ENCODE measurements at regions not wholly inside any gene's neighbourhood (a gene's known extent, or its start where the extent isn't known, plus 50 kb on each side); places are given as distances from the start of the nearest gene placed in this dataset.

- Histone ChIP-seq H3K9me3 (ENCODE audit: low read length) (no peaks in the 10 kb centered on the region), H3K27ac (ENCODE audit: low read length) (no peak overlapping the region), H4K20me1 (ENCODE audit: low read length) (no peaks in the 10 kb centered on the region), H3K36me3 (ENCODE audit: low read depth, low read length) (no peaks in the 10 kb centered on the region), H2AFZ (ENCODE audit: low read length) (no peak overlapping the region), H3K4me1 (ENCODE audit: insufficient read depth, low read length) (no peaks in the 10 kb centered on the region), H3K4me3 (ENCODE audit: low read length) (no peak overlapping the region), H3K79me2 (ENCODE audit: low read length) (no peaks in the 10 kb centered on the region), H3K9ac (ENCODE audit: low read length) (no peak overlapping the region), H3K27me3 (ENCODE audit: low read length) (no peaks in the 10 kb centered on the region), H3K4me2 (ENCODE audit: low read length) (no peak overlapping the region), H3F3A (ENCODE audit: low read length, unreplicated experiment) (no peaks in the 10 kb centered on the region), H3K9me2 (replicated peaks; ENCODE audit: low read length) (no peaks in the 10 kb centered on the region)
- ChIA-PET POLR2A (ENCODE audit: unreplicated experiment) (no interaction called here), CTCF (no interaction called here)
- DNase-seq (no peak), ATAC-seq (no peak)
- intact Hi-C loops (cut with micrococcal nuclease), result no loop called here
- no TSS peak for BruUV-seq (replicated peaks)
- no peak for TF ChIP-seq EZH2 (IDR thresholded peaks at IDR 0.05; ENCODE audit: low read length, unreplicated experiment)
Observed at GRCh38 chr5:3220638-3221288, 374.9 kb upstream of the IRX1 start.

GRCh38 chr5:3220201-3220600 is 375.4 kb upstream of the IRX1 start:
- TF ChIP-seq EZH2 (IDR thresholded peaks at IDR 0.05; ENCODE audit: low read length, unreplicated experiment) (no peak), CTCF (conservative IDR thresholded peaks at IDR 0.05; ENCODE audit: low read depth, low read length) (no peak), EZH2phosphoT487 (IDR thresholded peaks at IDR 0.05; ENCODE audit: borderline replicate concordance, low read length) (no peak)
- BruUV-seq (replicated peaks), result no TSS peak

GRCh38 chr5:3218916-3219650 is 376.5 kb upstream of the IRX1 start:
- Histone ChIP-seq H3K9me2 (replicated peaks; ENCODE audit: low read length) (no peaks in the 10 kb centered on the region), H3K4me1 (ENCODE audit: insufficient read depth, low read length) (no peaks in the 10 kb centered on the region), H3F3A (ENCODE audit: low read length, unreplicated experiment) (no peaks in the 10 kb centered on the region), H2AFZ (ENCODE audit: low read length) (no peak overlapping the region), H3K4me2 (ENCODE audit: low read length) (no peak overlapping the region), H3K9me3 (ENCODE audit: low read length) (no peaks in the 10 kb centered on the region), H3K4me3 (ENCODE audit: low read length) (no peak overlapping the region), H3K79me2 (ENCODE audit: low read length) (no peaks in the 10 kb centered on the region), H3K9ac (ENCODE audit: low read length) (no peak overlapping the region), H4K20me1 (ENCODE audit: low read length) (no peaks in the 10 kb centered on the region), H3K36me3 (ENCODE audit: low read depth, low read length) (no peaks in the 10 kb centered on the region), H3K27ac (ENCODE audit: low read length) (no peak overlapping the region), H3K27me3 (ENCODE audit: low read length) (no peaks in the 10 kb centered on the region)
- CTCF ChIA-PET, result no interaction called here
- BruUV-seq (replicated peaks), result no TSS peak
- ATAC-seq (no peak), DNase-seq (no peak)
- TF ChIP-seq CTCF (conservative IDR thresholded peaks at IDR 0.05; ENCODE audit: low read depth, low read length), result no peak
- TF ChIP-seq EZH2phosphoT487 (IDR thresholded peaks at IDR 0.05; ENCODE audit: borderline replicate concordance, low read length), result no peak
- TF ChIP-seq EZH2 (IDR thresholded peaks at IDR 0.05; ENCODE audit: low read length, unreplicated experiment), result no peak
- POLR2A ChIA-PET (ENCODE audit: unreplicated experiment), result no interaction called here
- intact Hi-C loops (cut with micrococcal nuclease), result no loop called here

More at GRCh38 chr5:3220201-3220600, 375.4 kb upstream of the IRX1 start:
- Histone ChIP-seq H3K27ac (ENCODE audit: low read length) (no peak overlapping the region), H3K9me2 (replicated peaks; ENCODE audit: low read length) (no peaks in the 10 kb centered on the region), H3K27me3 (ENCODE audit: low read length) (no peaks in the 10 kb centered on the region), H3K79me2 (ENCODE audit: low read length) (no peaks in the 10 kb centered on the region), H3K4me3 (ENCODE audit: low read length) (no peak overlapping the region), H3K9ac (ENCODE audit: low read length) (no peak overlapping the region), H3F3A (ENCODE audit: low read length, unreplicated experiment) (no peaks in the 10 kb centered on the region), H2AFZ (ENCODE audit: low read length) (no peak overlapping the region), H3K4me1 (ENCODE audit: insufficient read depth, low read length) (no peaks in the 10 kb centered on the region), H3K4me2 (ENCODE audit: low read length) (no peak overlapping the region), H3K36me3 (ENCODE audit: low read depth, low read length) (no peaks in the 10 kb centered on the region), H4K20me1 (ENCODE audit: low read length) (no peaks in the 10 kb centered on the region), H3K9me3 (ENCODE audit: low read length) (no peaks in the 10 kb centered on the region)
- ATAC-seq, result no peak
- DNase-seq, result no peak
- POLR2A ChIA-PET (ENCODE audit: unreplicated experiment), result no interaction called here
- CTCF ChIA-PET, result no interaction called here
- intact Hi-C loops (cut with micrococcal nuclease), result no loop called here
